PFSK-1 (cell line): ENCODE measurements at regions not wholly inside any gene's neighbourhood (a gene's known extent, or its start where the extent isn't known, plus 50 kb on each side); places are given as distances from the start of the nearest gene placed in this dataset.

Experiments used
- POLR2AphosphoS5 ChIP-seq: IDR thresholded peaks from 2 replicates; pipeline ENCODE4 v1.6.1; 2012; ENCODE audit warnings: low read depth, mild to moderate bottlenecking, control low read depth, low read length, moderate library complexity
- REST ChIP-seq, 2 experiments: IDR thresholded peaks; 2 replicates each; pipeline versions ENCODE4 v1.6.1 to v1.8.0; 2011 to 2012; ENCODE audit warnings: low read depth in 2 of 2, low read length in 2 of 2, control low read depth in 1 of 2, inconsistent platforms in 1 of 2, mild to moderate bottlenecking in 1 of 2, moderate library complexity in 1 of 2; ENCODE audit not compliant: insufficient read depth in 1 of 2

- TF ChIP-seq REST (IDR thresholded peaks at IDR 0.05; ENCODE audit: insufficient read depth in 1 of 2, low read depth in 2 of 2, low read length in 2 of 2) = no peak
- no peak for TF ChIP-seq POLR2AphosphoS5
These were observed 901.9 kb upstream of the AGA start for GRCh38 chr4:178344096-178344495.
